K562 (cell line): ENCODE measurements at regions not wholly inside any gene's neighbourhood (a gene's known extent, or its start where the extent isn't known, plus 50 kb on each side); places are given as distances from the start of the nearest gene placed in this dataset.

ENCODE experiments used
- CHD4 ChIP-seq: fragments of 200-600 bp; sonication (generic); IDR thresholded peaks from 3 replicates; pipeline ENCODE4 v1.6.1; 2012; ENCODE audit warnings: low read depth, mild to moderate bottlenecking, mixed read lengths, low read length, inconsistent platforms; ENCODE audit not compliant: insufficient read depth, insufficient replicate concordance, poor library complexity, severe bottlenecking
- FOXM1 ChIP-seq, 2 experiments: fragments of 450-650 bp in 1 of 2; sonication (generic) in 1 of 2; formaldehyde crosslinking in 1 of 2; IDR thresholded peaks; 2 replicates each; pipeline versions ENCODE4 v1.6.1 to v1.9.0; 2017 to 2022; ENCODE audit warnings: low read depth in 2 of 2, mild to moderate bottlenecking in 2 of 2, missing genetic modification reagents in 1 of 2, moderate library complexity in 1 of 2
- HIVEP1 ChIP-seq: fragments of 250-450 bp; sonication (Bioruptor Pico); IDR thresholded peaks from 2 replicates; pipeline ENCODE4 v1.4.0; 2020; ENCODE audit warnings: mild to moderate bottlenecking
- HMG20B ChIP-seq: fragments of 250-450 bp; sonication (Bioruptor Pico); IDR thresholded peaks from 2 replicates; pipeline ENCODE4 v1.5.0; 2021; ENCODE audit warnings: mild to moderate bottlenecking
- IRF2 ChIP-seq: sonication (generic); formaldehyde crosslinking; IDR thresholded peaks from 2 replicates; pipeline ENCODE4 v1.8.1; 2022; ENCODE audit warnings: mild to moderate bottlenecking, missing genetic modification reagents
- NELFE ChIP-seq: IDR thresholded peaks from 2 replicates; pipeline ENCODE4 v1.6.1; 2011; ENCODE audit warnings: mild to moderate bottlenecking; ENCODE audit not compliant: insufficient read depth, insufficient read length
- PTTG1 ChIP-seq: fragments of 450-650 bp; IDR thresholded peaks from 2 replicates; pipeline ENCODE4 v1.6.1; 2016; ENCODE audit warnings: low read depth, mild to moderate bottlenecking, missing genetic modification characterization, missing compliant biosample characterization
- SIN3A ChIP-seq, 2 experiments: fragments of 150-350 bp in 1 of 2; IDR thresholded peaks; 2 replicates each; pipeline ENCODE4 v1.6.1; 2011 to 2016; ENCODE audit warnings: borderline replicate concordance in 2 of 2, low read depth in 2 of 2, low read length in 2 of 2, mild to moderate bottlenecking in 2 of 2, moderate library complexity in 2 of 2; ENCODE audit not compliant: control insufficient read depth in 1 of 2
- UBTF ChIP-seq, 2 experiments: IDR thresholded peaks; 2 replicates each; pipeline ENCODE4 v1.6.1; 2012; ENCODE audit warnings: improper control_type of control experiment in 2 of 2, low read depth in 2 of 2, low read length in 2 of 2, borderline replicate concordance in 1 of 2
- YY1 ChIP-seq, 3 experiments: IDR thresholded peaks; 2 replicates each; pipeline ENCODE4 v1.6.1; 2011; ENCODE audit warnings: low read length in 2 of 3, mild to moderate bottlenecking in 2 of 3, moderate library complexity in 2 of 3, borderline replicate concordance in 1 of 3, control low read depth in 1 of 3, low read depth in 1 of 3; ENCODE audit not compliant: insufficient read depth in 3 of 3, insufficient replicate concordance in 2 of 3, control insufficient read depth in 1 of 3, insufficient read length in 1 of 3; ENCODE audit errors: extremely low read depth in 1 of 3
- ZBTB17 ChIP-seq: fragments of 450-650 bp; formaldehyde crosslinking; IDR thresholded peaks from 2 replicates; pipeline ENCODE4 v1.4.0; 2020; ENCODE audit warnings: mild to moderate bottlenecking
- ZNF232 ChIP-seq: sonication (generic); formaldehyde crosslinking; IDR thresholded peaks from 2 replicates; pipeline ENCODE4 v1.8.0; 2022; ENCODE audit warnings: mild to moderate bottlenecking, missing genetic modification reagents
- ZNF24 ChIP-seq: fragments of 450-650 bp; IDR thresholded peaks from 2 replicates; pipeline ENCODE4 v1.6.1; 2016
- ZNF253 ChIP-seq: fragments of 250-450 bp; sonication (Bioruptor Pico); conservative IDR thresholded peaks from 2 replicates; pipeline ENCODE4 v1.6.1; 2021; ENCODE audit warnings: mild to moderate bottlenecking
- TF ChIP-seq, protein P1 (sequence below): fragments of 250-450 bp; sonication (Bioruptor Pico); IDR thresholded peaks from 2 replicates; pipeline ENCODE4 v1.5.1; 2021; ENCODE audit warnings: mild to moderate bottlenecking
- TF ChIP-seq, protein P2 (sequence below): sonication (generic); formaldehyde crosslinking; IDR thresholded peaks from 2 replicates; pipeline ENCODE4 v1.8.1; 2023; ENCODE audit warnings: mild to moderate bottlenecking, missing genetic modification reagents
- TF ChIP-seq, protein P3 (sequence below), 2 experiments: fragments of 450-650 bp in 1 of 2; IDR thresholded peaks; 2 replicates each; pipeline ENCODE4 v1.6.1; 2011 to 2017; ENCODE audit warnings: low read depth in 2 of 2, antibody characterized with exemption in 1 of 2, borderline replicate concordance in 1 of 2, low read length in 1 of 2, mild to moderate bottlenecking in 1 of 2, mixed read lengths in 1 of 2; ENCODE audit not compliant: control insufficient read depth in 1 of 2

- TF ChIP-seq, protein P1, sequence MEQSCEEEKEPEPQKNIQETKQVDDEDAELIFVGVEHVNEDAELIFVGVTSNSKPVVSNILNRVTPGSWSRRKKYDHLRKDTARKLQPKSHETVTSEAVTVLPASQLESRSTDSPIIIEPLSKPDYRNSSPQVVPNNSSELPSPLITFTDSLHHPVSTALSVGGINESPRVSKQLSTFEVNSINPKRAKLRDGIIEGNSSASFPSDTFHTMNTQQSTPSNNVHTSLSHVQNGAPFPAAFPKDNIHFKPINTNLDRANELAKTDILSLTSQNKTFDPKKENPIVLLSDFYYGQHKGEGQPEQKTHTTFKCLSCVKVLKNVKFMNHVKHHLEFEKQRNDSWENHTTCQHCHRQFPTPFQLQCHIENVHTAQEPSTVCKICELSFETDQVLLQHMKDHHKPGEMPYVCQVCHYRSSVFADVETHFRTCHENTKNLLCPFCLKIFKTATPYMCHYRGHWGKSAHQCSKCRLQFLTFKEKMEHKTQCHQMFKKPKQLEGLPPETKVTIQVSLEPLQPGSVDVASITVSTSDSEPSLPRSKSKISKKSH (CRISPR knock-in tag) = peak; percentile 65; the same call in 1 of the 2 replicates
- TF ChIP-seq CHD4 (peak; percentile 77), ZNF24 (no peak), FOXM1 (IDR thresholded peaks at IDR 0.05; ENCODE audit: low read depth) (no peak), FOXM1 (CRISPR knock-in tag; IDR thresholded peaks at IDR 0.05; ENCODE audit: low read depth) (peak; percentile 87; the same call in 1 of the 2 replicates), HMG20B (peak; percentile 46; the same call in 1 of the 2 replicates), HIVEP1 (CRISPR knock-in tag) (0 out of 2 replicates have a peak, but pooled peaks have one; percentile 20), ZBTB17 (CRISPR knock-in tag) (peak; percentile 76), UBTF (IDR thresholded peaks at IDR 0.05; ENCODE audit: borderline replicate concordance in 1 of 2, low read depth in 2 of 2, low read length in 2 of 2) (no peak), ZNF232 (peak; percentile 77; the same call in 1 of the 2 replicates), YY1 (IDR thresholded peaks at IDR 0.05; ENCODE audit: borderline replicate concordance in 1 of 3, control insufficient read depth in 1 of 3, extremely low read depth in 1 of 3, insufficient read depth in 3 of 3, insufficient read length in 1 of 3, insufficient replicate concordance in 2 of 3, low read depth in 1 of 3, low read length in 2 of 3) (peak in 1 of 3 experiments; percentile 62), PTTG1 (no peak), SIN3A (IDR thresholded peaks at IDR 0.05; ENCODE audit: borderline replicate concordance in 2 of 2, control insufficient read depth in 1 of 2, low read depth in 2 of 2, low read length in 2 of 2) (peak; percentile 48 to 82; a peak in 2 of 4 replicates), ZNF253 (CRISPR knock-in tag) (peak; percentile 90), NELFE (peak; percentile 49), IRF2 (CRISPR knock-in tag) (no peak)
- TF ChIP-seq, protein P2, sequence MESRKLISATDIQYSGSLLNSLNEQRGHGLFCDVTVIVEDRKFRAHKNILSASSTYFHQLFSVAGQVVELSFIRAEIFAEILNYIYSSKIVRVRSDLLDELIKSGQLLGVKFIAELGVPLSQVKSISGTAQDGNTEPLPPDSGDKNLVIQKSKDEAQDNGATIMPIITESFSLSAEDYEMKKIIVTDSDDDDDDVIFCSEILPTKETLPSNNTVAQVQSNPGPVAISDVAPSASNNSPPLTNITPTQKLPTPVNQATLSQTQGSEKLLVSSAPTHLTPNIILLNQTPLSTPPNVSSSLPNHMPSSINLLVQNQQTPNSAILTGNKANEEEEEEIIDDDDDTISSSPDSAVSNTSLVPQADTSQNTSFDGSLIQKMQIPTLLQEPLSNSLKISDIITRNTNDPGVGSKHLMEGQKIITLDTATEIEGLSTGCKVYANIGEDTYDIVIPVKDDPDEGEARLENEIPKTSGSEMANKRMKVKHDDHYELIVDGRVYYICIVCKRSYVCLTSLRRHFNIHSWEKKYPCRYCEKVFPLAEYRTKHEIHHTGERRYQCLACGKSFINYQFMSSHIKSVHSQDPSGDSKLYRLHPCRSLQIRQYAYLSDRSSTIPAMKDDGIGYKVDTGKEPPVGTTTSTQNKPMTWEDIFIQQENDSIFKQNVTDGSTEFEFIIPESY = peak; percentile 99
- TF ChIP-seq, protein P3, sequence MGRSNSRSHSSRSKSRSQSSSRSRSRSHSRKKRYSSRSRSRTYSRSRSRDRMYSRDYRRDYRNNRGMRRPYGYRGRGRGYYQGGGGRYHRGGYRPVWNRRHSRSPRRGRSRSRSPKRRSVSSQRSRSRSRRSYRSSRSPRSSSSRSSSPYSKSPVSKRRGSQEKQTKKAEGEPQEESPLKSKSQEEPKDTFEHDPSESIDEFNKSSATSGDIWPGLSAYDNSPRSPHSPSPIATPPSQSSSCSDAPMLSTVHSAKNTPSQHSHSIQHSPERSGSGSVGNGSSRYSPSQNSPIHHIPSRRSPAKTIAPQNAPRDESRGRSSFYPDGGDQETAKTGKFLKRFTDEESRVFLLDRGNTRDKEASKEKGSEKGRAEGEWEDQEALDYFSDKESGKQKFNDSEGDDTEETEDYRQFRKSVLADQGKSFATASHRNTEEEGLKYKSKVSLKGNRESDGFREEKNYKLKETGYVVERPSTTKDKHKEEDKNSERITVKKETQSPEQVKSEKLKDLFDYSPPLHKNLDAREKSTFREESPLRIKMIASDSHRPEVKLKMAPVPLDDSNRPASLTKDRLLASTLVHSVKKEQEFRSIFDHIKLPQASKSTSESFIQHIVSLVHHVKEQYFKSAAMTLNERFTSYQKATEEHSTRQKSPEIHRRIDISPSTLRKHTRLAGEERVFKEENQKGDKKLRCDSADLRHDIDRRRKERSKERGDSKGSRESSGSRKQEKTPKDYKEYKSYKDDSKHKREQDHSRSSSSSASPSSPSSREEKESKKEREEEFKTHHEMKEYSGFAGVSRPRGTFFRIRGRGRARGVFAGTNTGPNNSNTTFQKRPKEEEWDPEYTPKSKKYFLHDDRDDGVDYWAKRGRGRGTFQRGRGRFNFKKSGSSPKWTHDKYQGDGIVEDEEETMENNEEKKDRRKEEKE (IDR thresholded peaks at IDR 0.05; ENCODE audit: borderline replicate concordance in 1 of 2, control insufficient read depth in 1 of 2, low read depth in 2 of 2, low read length in 1 of 2) = 0 out of 4 replicates have a peak, but pooled peaks of 1 of the 2 experiments have one; percentile 47
Observed at GRCh38 chr22:20656516-20656901, 117.4 kb upstream of the SERPIND1 start (continued).
